ENCODE measurements at regions not wholly inside any gene's neighbourhood (a gene's known extent, or its start where the extent isn't known, plus 50 kb on each side); places are given as distances from the start of the nearest gene placed in this dataset.

GRCh38 chr5:174271316-174271715 lies 225.8 kb downstream of the NSG2 start:
- no peak for TF ChIP-seq ISL1 (CRISPR knock-in tag; IDR thresholded peaks at IDR 0.05)
- no peak for TF ChIP-seq PATZ1 (CRISPR knock-in tag; IDR thresholded peaks at IDR 0.05; ENCODE audit: borderline replicate concordance)
- no peak for TF ChIP-seq TSHZ2 (CRISPR knock-in tag; IDR thresholded peaks at IDR 0.05)
- no peak for TF ChIP-seq TCF4 (CRISPR knock-in tag; IDR thresholded peaks at IDR 0.05; ENCODE audit: borderline replicate concordance)
- TF ChIP-seq ZC3H10 (CRISPR knock-in tag; IDR thresholded peaks at IDR 0.05) = no peak
- TF ChIP-seq ZFP30 (CRISPR knock-in tag; IDR thresholded peaks at IDR 0.05) = no peak
- TF ChIP-seq ZNF8 (CRISPR knock-in tag; IDR thresholded peaks at IDR 0.05) = no peak

All from SK-N-SH treated with all-trans-retinoic acid at 6 μM for 48 hours (cell line).